Dendritic cell treated with granulocyte-macrophage colony-stimulating factor and Interleukin-4, amounts not matched to agents 40 ng/mL and 50 ng/mL, for 4 days (primary cell): ENCODE measurements at regions not wholly inside any gene's neighbourhood (a gene's known extent, or its start where the extent isn't known, plus 50 kb on each side); places are given as distances from the start of the nearest gene placed in this dataset.
"Not testable (repeated sequence)": the region's sequence is repeated elsewhere in the genome, so short reads cannot be mapped to it uniquely, and the experiment has no call there.

ENCODE experiments used
- H3K27ac Mint-ChIP-seq: one replicate; pipeline ENCODE4 v1.8.0; 2022; ENCODE audit warnings: mild to moderate bottlenecking, mixed read lengths
- H3K27me3 Mint-ChIP-seq: one replicate; pipeline ENCODE4 v1.8.0; 2022; ENCODE audit warnings: mild to moderate bottlenecking, mixed read lengths
- H3K36me3 Mint-ChIP-seq: one replicate; pipeline ENCODE4 v1.8.0; 2022; ENCODE audit warnings: low read depth, mixed read lengths
- H3K4me1 Mint-ChIP-seq: one replicate; pipeline ENCODE4 v1.8.0; 2022; ENCODE audit warnings: low read depth, mixed read lengths
- H3K4me3 Mint-ChIP-seq: one replicate; pipeline ENCODE4 v1.8.0; 2022; ENCODE audit warnings: mild to moderate bottlenecking, moderate library complexity, mixed read lengths
- H3K9me3 Mint-ChIP-seq: one replicate; pipeline ENCODE4 v1.8.0; 2022; ENCODE audit warnings: mixed read lengths
- intact Hi-C: fragments of 100-400 bp; cut with micrococcal nuclease; formaldehyde crosslinking; loops from one replicate; pipeline ENCODE4 v1.15.0; 2022

- H3K4me3 Mint-ChIP-seq, H3K4me1 Mint-ChIP-seq, H3K36me3 Mint-ChIP-seq, H3K9me3 Mint-ChIP-seq, H3K27me3 Mint-ChIP-seq, intact Hi-C loops, H3K27ac Mint-ChIP-seq: not testable (repeated sequence)
Observed at GRCh38 chr3:81829272-81829671, 67.8 kb upstream of the GBE1 start.

DNA sequence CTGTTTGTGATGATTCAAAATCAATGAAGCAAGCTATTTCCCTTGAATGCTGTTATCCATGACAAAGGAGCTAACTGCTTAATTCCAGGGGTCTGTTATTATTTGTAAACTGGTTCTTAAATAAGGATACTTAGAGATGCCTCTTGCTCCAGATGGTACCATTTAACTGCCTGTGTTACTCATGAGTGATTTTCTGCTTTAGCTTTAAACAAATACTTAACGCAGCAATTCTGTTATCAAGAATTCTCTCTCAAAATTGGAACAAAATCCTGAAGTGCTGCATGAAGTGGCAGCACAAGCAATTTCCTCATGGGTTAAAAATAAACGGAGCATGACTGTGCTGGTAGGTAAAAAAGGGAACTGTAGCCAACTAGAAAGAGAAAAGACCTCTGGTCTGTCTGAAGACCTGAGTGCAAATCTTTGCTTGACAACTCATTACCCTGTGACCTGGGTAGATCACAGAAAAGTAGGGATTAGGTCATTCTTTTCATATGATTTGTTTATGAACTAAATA is 62.5 kb upstream of the GBE1 start:
- no peaks in the 10 kb centered on the region for H3K27me3 Mint-ChIP-seq
- intact Hi-C loops, result no loop called here
- peaks cover 14% of the 10 kb centered on the region for H3K9me3 Mint-ChIP-seq
- H3K4me3 Mint-ChIP-seq, result peak overlapping the region; percentile 20
- H3K27ac Mint-ChIP-seq, result peak overlapping the region; percentile 41
- no peaks in the 10 kb centered on the region for H3K36me3 Mint-ChIP-seq
- H3K4me1 Mint-ChIP-seq, result peaks cover 9% of the 10 kb centered on the region

DNA sequence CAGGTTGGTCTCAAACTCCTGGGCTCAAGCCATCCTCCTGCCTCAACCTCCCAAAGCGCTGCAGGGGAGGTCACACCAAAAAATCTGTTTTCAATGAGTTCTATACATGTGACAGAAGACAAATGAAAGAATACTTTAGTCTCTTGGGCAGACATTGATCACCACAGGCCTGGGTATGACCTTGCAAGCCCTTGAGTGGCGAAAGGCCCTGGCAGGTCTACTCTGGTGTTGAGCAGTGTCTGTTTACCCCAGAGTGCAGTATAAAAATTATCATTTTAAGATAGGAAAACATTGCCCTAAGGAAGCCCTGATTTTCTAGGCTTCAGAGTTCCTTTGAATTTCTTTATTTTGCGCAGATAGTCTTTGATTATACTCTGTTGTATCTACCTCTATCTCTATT is 61.6 kb upstream of the GBE1 start:
- intact Hi-C loops, result no loop called here
- no peak overlapping the region for H3K27ac Mint-ChIP-seq

GRCh38 chr3:81816473-81817250 is 55.2 kb upstream of the GBE1 start:
- peaks cover 22% of the 10 kb centered on the region for H3K9me3 Mint-ChIP-seq
- H3K27me3 Mint-ChIP-seq, result no peaks in the 10 kb centered on the region
- intact Hi-C loops, result no loop called here
- H3K4me3 Mint-ChIP-seq, result no peak overlapping the region
- no peaks in the 10 kb centered on the region for H3K4me1 Mint-ChIP-seq
- no peaks in the 10 kb centered on the region for H3K36me3 Mint-ChIP-seq
- no peak overlapping the region for H3K27ac Mint-ChIP-seq

More for the DNA sequence above, 61.6 kb upstream of the GBE1 start:
- Mint-ChIP-seq H3K36me3 (no peaks in the 10 kb centered on the region), H3K4me3 (no peak overlapping the region), H3K9me3 (peaks cover 14% of the 10 kb centered on the region), H3K27me3 (no peaks in the 10 kb centered on the region), H3K4me1 (peaks cover 9% of the 10 kb centered on the region)

GRCh38 chr3:81812098-81812497 is 50.7 kb upstream of the GBE1 start:
- H3K27ac Mint-ChIP-seq, H3K4me1 Mint-ChIP-seq, H3K36me3 Mint-ChIP-seq, H3K27me3 Mint-ChIP-seq, intact Hi-C loops, H3K4me3 Mint-ChIP-seq: not testable (repeated sequence)
- H3K9me3 Mint-ChIP-seq, result peaks cover 17% of the 10 kb centered on the region
